ENCODE measurements at regions not wholly inside any gene's neighbourhood (a gene's known extent, or its start where the extent isn't known, plus 50 kb on each side); places are given as distances from the start of the nearest gene placed in this dataset.

GRCh38 chr5:135632798-135633197, 54.0 kb upstream of the CXCL14 start:
- TF ChIP-seq, protein P1, sequence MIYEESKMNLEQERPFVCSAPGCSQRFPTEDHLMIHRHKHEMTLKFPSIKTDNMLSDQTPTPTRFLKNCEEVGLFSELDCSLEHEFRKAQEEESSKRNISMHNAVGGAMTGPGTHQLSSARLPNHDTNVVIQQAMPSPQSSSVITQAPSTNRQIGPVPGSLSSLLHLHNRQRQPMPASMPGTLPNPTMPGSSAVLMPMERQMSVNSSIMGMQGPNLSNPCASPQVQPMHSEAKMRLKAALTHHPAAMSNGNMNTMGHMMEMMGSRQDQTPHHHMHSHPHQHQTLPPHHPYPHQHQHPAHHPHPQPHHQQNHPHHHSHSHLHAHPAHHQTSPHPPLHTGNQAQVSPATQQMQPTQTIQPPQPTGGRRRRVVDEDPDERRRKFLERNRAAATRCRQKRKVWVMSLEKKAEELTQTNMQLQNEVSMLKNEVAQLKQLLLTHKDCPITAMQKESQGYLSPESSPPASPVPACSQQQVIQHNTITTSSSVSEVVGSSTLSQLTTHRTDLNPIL (CRISPR knock-in tag; IDR thresholded peaks at IDR 0.05; ENCODE audit: low read depth): no peak
- no peak for TF ChIP-seq PPARA (CRISPR knock-in tag; IDR thresholded peaks at IDR 0.05; ENCODE audit: borderline replicate concordance)
- TF ChIP-seq ISL1 (CRISPR knock-in tag; IDR thresholded peaks at IDR 0.05): no peak
- no peak for TF ChIP-seq PATZ1 (CRISPR knock-in tag; IDR thresholded peaks at IDR 0.05; ENCODE audit: borderline replicate concordance)
- no peak for TF ChIP-seq ZFP3 (CRISPR knock-in tag; IDR thresholded peaks at IDR 0.05)
- no peak for TF ChIP-seq ZNF70 (CRISPR knock-in tag; IDR thresholded peaks at IDR 0.05)
- no peak for TF ChIP-seq ZC3H10 (CRISPR knock-in tag; IDR thresholded peaks at IDR 0.05)
- TF ChIP-seq GLIS3 (CRISPR knock-in tag; IDR thresholded peaks at IDR 0.05): no peak
- TF ChIP-seq, protein P2, sequence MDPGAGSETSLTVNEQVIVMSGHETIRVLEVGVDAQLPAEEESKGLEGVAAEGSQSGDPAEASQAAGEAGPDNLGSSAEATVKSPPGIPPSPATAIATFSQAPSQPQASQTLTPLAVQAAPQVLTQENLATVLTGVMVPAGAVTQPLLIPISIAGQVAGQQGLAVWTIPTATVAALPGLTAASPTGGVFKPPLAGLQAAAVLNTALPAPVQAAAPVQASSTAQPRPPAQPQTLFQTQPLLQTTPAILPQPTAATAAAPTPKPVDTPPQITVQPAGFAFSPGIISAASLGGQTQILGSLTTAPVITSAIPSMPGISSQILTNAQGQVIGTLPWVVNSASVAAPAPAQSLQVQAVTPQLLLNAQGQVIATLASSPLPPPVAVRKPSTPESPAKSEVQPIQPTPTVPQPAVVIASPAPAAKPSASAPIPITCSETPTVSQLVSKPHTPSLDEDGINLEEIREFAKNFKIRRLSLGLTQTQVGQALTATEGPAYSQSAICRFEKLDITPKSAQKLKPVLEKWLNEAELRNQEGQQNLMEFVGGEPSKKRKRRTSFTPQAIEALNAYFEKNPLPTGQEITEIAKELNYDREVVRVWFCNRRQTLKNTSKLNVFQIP (CRISPR knock-in tag; IDR thresholded peaks at IDR 0.05; ENCODE audit: borderline replicate concordance, low read depth): no peak
- TF ChIP-seq SNAI2 (CRISPR knock-in tag; IDR thresholded peaks at IDR 0.05): no peak
- TF ChIP-seq OSR1 (CRISPR knock-in tag; IDR thresholded peaks at IDR 0.05): no peak
- TF ChIP-seq CSDC2 (CRISPR knock-in tag; IDR thresholded peaks at IDR 0.05): no peak
- ATAC-seq: no peak

GRCh38 chr5:135631391-135631790, 52.6 kb upstream of the CXCL14 start:
- ATAC-seq: no peak
- TF ChIP-seq ZFP3 (CRISPR knock-in tag; IDR thresholded peaks at IDR 0.05): no peak
- TF ChIP-seq ISL1 (CRISPR knock-in tag; IDR thresholded peaks at IDR 0.05): no peak
- TF ChIP-seq ZNF70 (CRISPR knock-in tag; IDR thresholded peaks at IDR 0.05): no peak
- no peak for TF ChIP-seq CSDC2 (CRISPR knock-in tag; IDR thresholded peaks at IDR 0.05)
- TF ChIP-seq TCF4 (CRISPR knock-in tag; IDR thresholded peaks at IDR 0.05; ENCODE audit: borderline replicate concordance): no peak
- TF ChIP-seq ZFP30 (CRISPR knock-in tag; IDR thresholded peaks at IDR 0.05): no peak
- TF ChIP-seq ZNF565 (CRISPR knock-in tag; conservative IDR thresholded peaks at IDR 0.05; ENCODE audit: low read depth): no peak
- TF ChIP-seq CSRNP3 (CRISPR knock-in tag; IDR thresholded peaks at IDR 0.05): no peak
- no peak for TF ChIP-seq OSR1 (CRISPR knock-in tag; IDR thresholded peaks at IDR 0.05)
- no peak for TF ChIP-seq BACH2 (CRISPR knock-in tag; IDR thresholded peaks at IDR 0.05; ENCODE audit: borderline replicate concordance)
- TF ChIP-seq ESRRG (CRISPR knock-in tag; IDR thresholded peaks at IDR 0.05): no peak
- no peak for TF ChIP-seq TOX (CRISPR knock-in tag; IDR thresholded peaks at IDR 0.05; ENCODE audit: borderline replicate concordance)
- no peak for TF ChIP-seq ZNF8 (CRISPR knock-in tag; IDR thresholded peaks at IDR 0.05)
- TF ChIP-seq RARB (CRISPR knock-in tag; IDR thresholded peaks at IDR 0.05): no peak
- TF ChIP-seq PPARA (CRISPR knock-in tag; IDR thresholded peaks at IDR 0.05; ENCODE audit: borderline replicate concordance): no peak
- TF ChIP-seq PATZ1 (CRISPR knock-in tag; IDR thresholded peaks at IDR 0.05; ENCODE audit: borderline replicate concordance): no peak
- TF ChIP-seq, protein P1 (CRISPR knock-in tag; IDR thresholded peaks at IDR 0.05; ENCODE audit: low read depth): no peak
- no peak for TF ChIP-seq ZC3H10 (CRISPR knock-in tag; IDR thresholded peaks at IDR 0.05)
- TF ChIP-seq, protein P2 (CRISPR knock-in tag; IDR thresholded peaks at IDR 0.05; ENCODE audit: borderline replicate concordance, low read depth): no peak

All from SK-N-SH treated with all-trans-retinoic acid at 6 μM for 48 hours (cell line).